Fibroblast of the aortic adventitia (primary cell): ENCODE measurements at regions not wholly inside any gene's neighbourhood (a gene's known extent, or its start where the extent isn't known, plus 50 kb on each side); places are given as distances from the start of the nearest gene placed in this dataset.

Source experiments
- DNase-seq: peaks from one replicate; pipeline ENCODE4 v3.0.0-alpha.2; 2010; ENCODE audit warnings: low read depth
- H3K4me3 ChIP-seq: 2 replicates; pipeline ENCODE4 v1.5.1; 2011; ENCODE audit warnings: low read depth, mild to moderate bottlenecking, control low read depth, low read length, moderate library complexity
- TF ChIP-seq, protein P1 (sequence below): IDR thresholded peaks from 2 replicates; pipeline ENCODE4 v1.5.1; 2011; ENCODE audit warnings: mild to moderate bottlenecking, low read length, control low read depth, inconsistent platforms; ENCODE audit not compliant: insufficient read depth

DNA sequence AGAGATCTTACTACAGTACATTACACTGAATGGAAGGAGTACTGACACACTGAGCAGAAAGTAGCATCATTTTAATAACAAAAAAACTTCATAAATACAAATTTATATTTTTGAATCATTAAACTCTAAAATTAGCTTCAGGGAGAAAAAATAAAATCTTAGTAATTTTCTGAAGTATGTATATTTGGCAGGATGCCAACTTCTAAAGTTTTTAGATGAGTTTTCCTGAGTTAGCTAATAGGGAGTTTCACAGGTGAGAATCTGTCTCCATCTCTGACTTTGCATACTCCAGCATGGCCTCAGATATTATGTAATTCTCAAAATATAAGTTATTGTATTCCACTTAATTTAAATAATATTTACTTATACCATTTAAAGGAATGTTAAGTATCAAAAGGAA lies 673.2 kb upstream of the PCDH15 start:
- no peak overlapping the region for H3K4me3 ChIP-seq
- no peak for DNase-seq
- TF ChIP-seq, protein P1, sequence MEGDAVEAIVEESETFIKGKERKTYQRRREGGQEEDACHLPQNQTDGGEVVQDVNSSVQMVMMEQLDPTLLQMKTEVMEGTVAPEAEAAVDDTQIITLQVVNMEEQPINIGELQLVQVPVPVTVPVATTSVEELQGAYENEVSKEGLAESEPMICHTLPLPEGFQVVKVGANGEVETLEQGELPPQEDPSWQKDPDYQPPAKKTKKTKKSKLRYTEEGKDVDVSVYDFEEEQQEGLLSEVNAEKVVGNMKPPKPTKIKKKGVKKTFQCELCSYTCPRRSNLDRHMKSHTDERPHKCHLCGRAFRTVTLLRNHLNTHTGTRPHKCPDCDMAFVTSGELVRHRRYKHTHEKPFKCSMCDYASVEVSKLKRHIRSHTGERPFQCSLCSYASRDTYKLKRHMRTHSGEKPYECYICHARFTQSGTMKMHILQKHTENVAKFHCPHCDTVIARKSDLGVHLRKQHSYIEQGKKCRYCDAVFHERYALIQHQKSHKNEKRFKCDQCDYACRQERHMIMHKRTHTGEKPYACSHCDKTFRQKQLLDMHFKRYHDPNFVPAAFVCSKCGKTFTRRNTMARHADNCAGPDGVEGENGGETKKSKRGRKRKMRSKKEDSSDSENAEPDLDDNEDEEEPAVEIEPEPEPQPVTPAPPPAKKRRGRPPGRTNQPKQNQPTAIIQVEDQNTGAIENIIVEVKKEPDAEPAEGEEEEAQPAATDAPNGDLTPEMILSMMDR, result no peak

DNA sequence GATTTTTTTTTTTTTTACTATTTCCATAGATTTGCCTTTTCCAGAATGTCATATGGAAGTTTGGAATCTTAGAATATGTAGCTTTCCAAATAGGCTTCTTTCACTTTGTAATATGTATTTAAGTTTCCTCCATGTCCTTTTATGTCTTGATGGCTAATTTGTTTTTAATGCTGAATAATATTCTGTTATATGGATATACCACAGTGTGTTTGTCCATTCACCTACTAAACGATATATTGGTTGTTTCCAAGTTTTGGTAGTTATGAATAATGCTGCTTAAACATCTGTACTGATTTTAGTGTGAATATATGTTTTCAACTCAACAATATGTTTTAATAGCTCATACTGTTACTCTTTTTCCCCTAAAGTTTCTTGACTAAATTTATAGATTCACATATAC lies 669.8 kb upstream of the PCDH15 start:
- DNase-seq, result no peak
- no peak overlapping the region for H3K4me3 ChIP-seq
- TF ChIP-seq, protein P1, result no peak

DNA sequence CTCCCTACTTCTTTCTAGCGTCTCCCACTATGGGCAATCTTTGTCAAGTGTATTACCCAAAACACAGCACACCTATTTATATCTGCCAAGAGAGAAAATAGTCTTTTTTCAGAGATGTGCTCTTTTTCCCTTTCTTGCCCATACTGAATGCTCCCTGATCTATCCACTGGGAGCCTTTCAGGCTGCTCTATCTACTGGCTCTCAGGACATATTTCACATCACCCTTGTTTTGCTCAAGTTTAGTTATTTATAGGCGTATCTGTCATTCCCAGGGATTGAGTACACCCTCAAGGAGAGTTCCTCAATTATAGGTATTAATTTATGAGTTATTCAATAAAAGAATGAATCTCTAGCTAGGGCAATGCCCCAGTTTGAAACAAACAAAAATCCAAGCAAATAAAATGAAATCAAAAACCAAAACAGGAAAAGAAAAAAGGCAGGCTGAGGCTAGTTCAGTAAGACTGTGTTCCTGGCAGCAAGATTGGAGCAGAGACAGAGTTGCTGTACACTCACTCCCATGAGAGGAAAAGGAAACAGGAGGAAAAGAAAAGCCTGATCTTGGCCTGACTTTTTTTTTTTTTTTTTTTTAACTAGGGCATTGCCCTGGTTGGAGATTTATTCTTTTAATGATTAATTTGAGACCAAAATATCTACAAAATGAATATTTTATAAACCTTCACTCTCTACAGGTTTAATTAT lies 665.9 kb upstream of the PCDH15 start:
- no peak overlapping the region for H3K4me3 ChIP-seq
- no peak for DNase-seq
- TF ChIP-seq, protein P1, result no peak

DNA sequence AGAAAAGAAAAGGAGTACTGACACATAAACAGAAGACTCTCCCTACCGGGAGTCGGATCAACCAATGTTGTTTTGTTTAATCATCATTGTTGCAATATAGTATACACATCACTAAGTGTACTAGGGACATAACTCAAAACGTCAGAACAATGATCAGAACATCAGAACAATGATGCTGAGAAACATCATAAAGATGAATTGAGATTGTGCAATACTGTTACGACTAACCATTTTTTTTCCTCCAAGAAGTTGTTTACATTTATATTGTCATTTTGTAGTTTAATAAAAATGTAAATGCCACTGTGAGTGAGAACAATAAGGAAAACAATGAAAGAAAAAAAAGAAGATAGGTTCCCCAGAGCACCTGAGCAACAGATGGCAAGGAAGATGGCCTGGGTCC lies 663.1 kb upstream of the PCDH15 start:
- no peak overlapping the region for H3K4me3 ChIP-seq
- TF ChIP-seq, protein P1, result no peak
- DNase-seq, result no peak

DNA sequence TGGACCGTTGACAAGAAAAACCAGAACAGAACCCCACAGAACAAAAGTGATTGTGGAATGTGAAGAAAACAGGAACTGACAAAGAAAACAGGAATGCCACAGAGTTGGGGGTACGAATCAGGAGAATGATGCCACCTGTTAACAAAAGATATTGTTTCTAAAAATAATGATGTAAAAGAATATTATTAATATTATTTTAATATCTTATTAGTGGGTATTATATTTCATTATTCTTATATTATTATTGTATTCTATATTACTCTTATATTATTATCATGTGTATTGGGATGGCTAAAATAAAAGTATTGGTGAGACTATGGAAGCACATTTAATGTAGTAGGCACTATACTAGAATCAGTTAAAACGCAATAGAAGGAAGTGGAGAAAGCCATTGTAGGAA lies 659.0 kb upstream of the PCDH15 start:
- TF ChIP-seq, protein P1, result no peak
- no peak for DNase-seq
- no peak overlapping the region for H3K4me3 ChIP-seq

DNA sequence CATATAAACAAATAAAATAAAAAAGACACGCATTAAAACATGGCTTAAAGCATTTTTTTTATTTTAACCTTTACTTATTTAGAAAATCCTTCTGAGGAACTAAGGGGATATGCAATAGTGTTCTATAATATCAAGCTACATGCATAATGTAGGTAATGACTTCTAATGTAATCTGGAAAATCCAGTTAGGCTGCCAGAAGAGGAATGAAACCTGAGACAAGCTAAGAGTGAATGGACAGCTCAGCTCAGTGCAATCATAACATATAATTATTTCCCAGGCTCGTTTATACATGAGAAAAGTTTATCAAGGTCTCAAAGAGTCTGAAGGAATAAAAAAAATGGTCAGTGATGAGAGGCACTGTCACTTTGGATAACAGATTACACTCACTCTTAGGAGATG lies 649.0 kb upstream of the PCDH15 start:
- DNase-seq, result no peak
- TF ChIP-seq, protein P1, result no peak
- no peak overlapping the region for H3K4me3 ChIP-seq
